Left renal pelvis (tissue), 4 donors: ENCODE measurements at regions not wholly inside any gene's neighbourhood (a gene's known extent, or its start where the extent isn't known, plus 50 kb on each side); places are given as distances from the start of the nearest gene placed in this dataset.
"Not testable (repeated sequence)": the region's sequence is repeated elsewhere in the genome, so short reads cannot be mapped to it uniquely, and the experiment has no call there.

Experiments used
- DNase-seq, 4 donors: peaks; one replicate each; pipeline ENCODE4 v3.0.0-alpha.2; 2013; ENCODE audit warnings: low read depth in 4 of 4, low spot score in 3 of 4

- no peak for DNase-seq
These were observed 1492.7 kb downstream of the MAT2B start for GRCh38 chr5:164998142-164998541.

- no peak for DNase-seq
These were observed 1493.2 kb downstream of the MAT2B start for GRCh38 chr5:164998590-164998989.

GRCh38 chr5:165000479-165001190 lies 1495.2 kb downstream of the MAT2B start:
- DNase-seq = no peak

DNA sequence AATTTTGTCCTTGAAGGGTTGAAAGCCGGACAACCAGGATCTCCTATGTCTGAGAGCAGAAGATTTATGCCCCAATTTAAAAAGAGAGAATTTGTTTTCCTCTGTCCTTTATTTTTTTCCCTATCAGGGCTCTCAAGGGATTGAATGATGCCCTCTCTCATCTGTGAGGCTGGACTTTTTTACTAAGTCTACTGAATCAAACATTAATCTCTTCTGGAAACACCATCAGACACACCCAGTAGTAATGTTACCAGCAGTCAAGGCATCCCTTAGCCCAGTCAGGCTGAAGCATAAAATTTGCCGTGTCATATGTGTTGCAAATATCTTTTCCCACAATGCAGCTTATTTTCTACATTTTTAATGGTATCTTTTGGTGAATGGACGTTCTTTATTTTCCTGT lies 1497.9 kb downstream of the MAT2B start:
- DNase-seq = no peak

DNA sequence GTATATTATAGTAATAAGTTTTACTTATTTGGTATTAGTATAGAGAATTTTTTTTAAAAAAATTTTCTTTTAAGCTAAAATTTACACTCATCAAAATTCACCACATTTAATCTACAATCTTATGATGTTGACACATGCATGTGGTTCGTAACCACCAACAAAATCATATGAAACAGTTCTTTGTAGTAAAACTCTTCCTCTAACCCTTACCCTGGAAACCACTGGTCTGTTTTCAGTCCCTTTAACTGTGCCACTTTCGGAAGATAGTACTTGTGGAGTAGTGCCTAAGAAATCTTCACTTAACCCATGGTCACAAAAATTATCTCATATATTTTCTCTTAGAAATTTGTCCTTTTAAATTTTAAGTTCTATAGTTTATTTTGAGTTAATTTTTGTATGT lies 1498.8 kb downstream of the MAT2B start:
- no peak for DNase-seq

- DNase-seq = no peak
These were observed 1509.0 kb downstream of the MAT2B start for GRCh38 chr5:165014439-165014838.

DNA sequence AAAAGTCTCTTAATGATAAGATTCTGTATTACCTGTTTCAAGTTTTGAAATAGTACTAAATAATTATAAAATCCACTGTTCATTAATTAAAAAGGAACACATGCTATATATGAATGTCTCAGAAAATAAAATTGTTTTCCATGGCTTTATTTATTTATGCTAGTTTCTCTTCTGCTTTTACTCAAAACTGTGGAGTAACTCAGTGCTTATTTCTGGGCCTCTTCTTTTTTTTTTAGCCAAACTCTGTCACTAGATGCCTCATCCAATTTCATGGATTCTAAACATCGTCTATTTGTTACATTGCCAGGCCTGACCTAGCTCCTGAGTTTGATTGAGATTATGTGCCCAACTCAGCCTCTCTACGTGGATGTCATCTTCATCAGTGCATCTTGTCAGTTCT lies 1509.7 kb downstream of the MAT2B start:
- DNase-seq = no peak

- DNase-seq = no peak
These were observed 1510.1 kb downstream of the MAT2B start for GRCh38 chr5:165015547-165015946.

DNA sequence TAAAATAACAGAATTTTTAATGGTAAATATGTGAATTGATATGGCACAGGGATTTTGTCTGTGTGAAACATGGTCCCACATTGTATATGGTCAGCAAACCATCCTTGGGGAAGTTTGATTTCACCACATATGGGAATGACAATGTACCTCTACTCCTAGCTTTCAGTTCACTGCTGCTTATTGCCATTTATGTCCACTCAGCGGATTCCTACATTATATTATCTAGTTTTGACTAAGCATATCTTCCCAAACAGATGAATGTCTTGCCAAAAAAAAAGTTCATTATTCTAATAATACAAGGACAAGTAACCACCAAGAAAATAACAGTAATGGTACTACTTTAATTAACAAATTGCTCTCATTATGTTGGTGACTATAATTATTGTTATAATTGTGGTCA lies 1521.6 kb downstream of the MAT2B start:
- DNase-seq = no peak

DNA sequence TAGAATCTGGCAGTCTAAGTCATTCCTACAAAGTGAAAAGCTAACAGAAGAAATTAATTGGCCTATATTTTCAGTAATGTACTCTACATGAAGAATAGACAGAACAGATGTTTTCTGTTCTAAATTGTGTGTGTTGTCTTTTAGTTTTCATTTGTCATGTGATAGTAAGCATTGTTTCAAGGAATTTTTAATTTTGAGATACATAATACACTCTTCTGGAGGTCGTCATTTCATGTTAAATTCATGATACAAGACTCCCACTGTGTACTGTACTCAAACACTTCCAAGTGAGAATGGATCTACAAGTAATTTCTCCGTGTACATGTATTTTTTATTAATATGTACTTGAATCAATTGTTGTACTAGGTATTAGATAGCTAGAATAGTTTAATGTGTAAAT lies 1522.9 kb downstream of the MAT2B start:
- DNase-seq = no peak

- no peak for DNase-seq
These were observed 1523.9 kb downstream of the MAT2B start for GRCh38 chr5:165029099-165029870.

DNA sequence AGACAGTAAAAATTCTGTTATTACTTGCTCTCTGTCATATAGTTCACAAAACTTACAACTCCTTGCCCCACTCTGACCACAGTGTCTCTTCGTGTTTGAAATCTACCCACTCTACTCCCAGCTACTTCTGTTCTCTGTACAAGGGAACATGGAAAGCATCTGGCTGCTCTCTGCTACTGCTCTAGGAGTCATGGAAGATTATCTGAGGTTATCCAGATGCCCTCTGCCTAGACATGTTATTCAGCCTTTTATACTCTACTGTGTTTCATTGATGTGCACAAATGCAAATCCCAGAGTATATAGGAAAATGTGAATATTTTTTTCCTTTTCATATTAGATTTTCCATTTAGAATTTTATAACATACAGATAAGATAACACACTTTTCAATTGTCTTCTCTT lies 1525.6 kb downstream of the MAT2B start:
- no peak for DNase-seq

- peak in 2 of 4 donors; percentile 1 to 17 for DNase-seq
These were observed 1526.0 kb downstream of the MAT2B start for GRCh38 chr5:165031371-165031770.

GRCh38 chr5:165035520-165035919 lies 1530.1 kb downstream of the MAT2B start:
- no peak for DNase-seq

DNA sequence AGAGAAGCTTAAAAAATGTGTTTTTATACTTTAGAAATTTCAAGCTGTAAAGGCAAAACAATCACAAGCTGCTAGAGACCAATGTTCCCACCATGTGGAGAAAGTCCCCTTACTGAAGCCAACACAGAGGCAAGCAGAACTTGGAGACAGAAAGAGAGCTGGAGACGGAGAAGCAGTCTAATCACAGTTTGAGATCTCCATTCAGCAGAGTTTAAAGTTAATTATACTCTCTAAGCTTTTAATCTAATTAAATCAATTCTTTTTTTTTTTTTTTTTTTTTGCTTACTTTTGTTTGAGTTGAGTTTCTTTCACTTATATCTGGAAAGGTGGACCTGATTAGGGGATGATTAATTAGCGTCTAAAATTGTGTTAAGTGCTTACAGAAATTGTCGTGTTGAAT lies 1534.3 kb downstream of the MAT2B start:
- no peak for DNase-seq

DNA sequence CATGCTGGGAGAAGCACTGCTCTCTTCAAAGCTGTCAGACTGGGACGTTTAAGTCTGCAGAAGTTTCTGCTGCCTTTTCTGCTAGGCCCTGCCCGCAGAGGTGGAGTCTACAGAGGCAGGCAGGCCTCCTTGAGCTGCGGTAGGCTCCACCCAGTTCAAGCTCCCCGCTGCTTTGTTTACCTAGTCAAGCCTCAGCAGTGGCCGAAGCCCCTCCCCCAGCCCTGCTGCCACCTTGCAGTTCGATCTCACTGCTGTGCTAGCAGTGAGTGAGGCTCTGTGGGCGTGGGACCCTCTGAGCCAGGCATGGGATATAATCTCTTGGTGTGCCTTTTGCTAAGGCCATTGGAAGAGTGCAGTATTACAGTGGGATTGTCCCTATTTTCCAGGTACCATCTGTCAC lies 1540.5 kb downstream of the MAT2B start:
- not testable (repeated sequence) for DNase-seq

GRCh38 chr5:165055476-165055875 lies 1550.1 kb downstream of the MAT2B start:
- DNase-seq = no peak

GRCh38 chr5:165057145-165057544 lies 1551.7 kb downstream of the MAT2B start:
- DNase-seq = no peak

- no peak for DNase-seq
These were observed 1561.4 kb downstream of the MAT2B start for GRCh38 chr5:165066751-165067385.

DNA sequence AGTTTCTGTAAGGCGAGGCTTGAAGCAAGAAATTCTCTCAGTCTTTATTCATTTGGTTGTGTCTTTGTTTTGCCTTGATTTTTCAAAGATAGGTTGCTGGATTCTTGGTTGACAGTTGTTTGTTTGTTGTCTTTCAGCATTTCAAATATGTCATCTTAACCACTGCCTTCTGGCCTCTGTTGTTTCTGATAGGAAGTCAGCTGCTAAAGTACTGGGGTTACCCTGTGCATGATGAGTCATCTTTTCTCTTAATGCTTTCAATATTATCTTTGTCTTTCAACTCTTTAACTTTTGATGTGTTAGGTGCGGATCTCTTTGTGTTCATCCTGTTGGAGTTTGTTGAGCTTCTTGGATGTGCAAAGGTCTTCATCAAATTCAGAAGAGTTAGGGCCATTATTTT lies 1571.3 kb downstream of the MAT2B start:
- DNase-seq = no peak

DNA sequence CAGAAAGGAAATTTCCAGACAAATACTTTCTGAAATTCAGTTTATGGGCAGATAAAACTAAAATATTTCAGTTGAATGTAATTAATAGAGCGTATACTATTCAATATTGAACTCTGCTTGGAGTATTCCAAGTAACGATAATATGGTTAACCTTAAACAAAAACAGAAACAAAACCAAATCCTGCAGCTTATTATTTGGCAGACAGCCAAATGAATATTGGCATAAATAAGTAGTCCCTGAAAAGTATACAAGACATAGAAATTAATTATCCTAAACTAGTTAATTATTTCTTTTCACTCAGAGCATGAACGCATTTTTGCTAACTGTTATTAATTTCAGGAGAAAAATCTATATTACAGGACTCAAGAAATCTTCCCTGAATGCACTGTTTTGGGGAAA lies 1574.0 kb downstream of the MAT2B start:
- DNase-seq = no peak

DNA sequence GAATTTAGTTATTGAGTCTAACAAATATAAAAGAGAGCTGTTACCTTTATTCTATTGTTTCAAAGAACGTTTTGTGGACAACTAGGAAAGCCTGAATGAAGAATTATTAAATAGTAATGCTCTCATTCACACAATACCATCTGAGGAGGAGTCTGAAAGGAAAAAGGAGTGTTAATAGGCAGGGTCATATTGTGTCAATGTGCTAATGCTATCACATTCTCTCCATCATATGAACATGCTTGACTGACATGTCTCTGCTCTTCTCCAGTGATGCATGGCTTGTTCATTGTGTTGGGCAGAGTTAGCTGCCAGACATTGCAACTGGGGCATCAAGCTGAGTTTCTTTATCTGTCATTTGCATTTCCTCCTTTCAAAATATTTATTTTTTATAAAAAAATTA lies 1578.0 kb downstream of the MAT2B start:
- no peak for DNase-seq
